ENCODE measurements at regions not wholly inside any gene's neighbourhood (a gene's known extent, or its start where the extent isn't known, plus 50 kb on each side); places are given as distances from the start of the nearest gene placed in this dataset.

- TF ChIP-seq, protein P1, sequence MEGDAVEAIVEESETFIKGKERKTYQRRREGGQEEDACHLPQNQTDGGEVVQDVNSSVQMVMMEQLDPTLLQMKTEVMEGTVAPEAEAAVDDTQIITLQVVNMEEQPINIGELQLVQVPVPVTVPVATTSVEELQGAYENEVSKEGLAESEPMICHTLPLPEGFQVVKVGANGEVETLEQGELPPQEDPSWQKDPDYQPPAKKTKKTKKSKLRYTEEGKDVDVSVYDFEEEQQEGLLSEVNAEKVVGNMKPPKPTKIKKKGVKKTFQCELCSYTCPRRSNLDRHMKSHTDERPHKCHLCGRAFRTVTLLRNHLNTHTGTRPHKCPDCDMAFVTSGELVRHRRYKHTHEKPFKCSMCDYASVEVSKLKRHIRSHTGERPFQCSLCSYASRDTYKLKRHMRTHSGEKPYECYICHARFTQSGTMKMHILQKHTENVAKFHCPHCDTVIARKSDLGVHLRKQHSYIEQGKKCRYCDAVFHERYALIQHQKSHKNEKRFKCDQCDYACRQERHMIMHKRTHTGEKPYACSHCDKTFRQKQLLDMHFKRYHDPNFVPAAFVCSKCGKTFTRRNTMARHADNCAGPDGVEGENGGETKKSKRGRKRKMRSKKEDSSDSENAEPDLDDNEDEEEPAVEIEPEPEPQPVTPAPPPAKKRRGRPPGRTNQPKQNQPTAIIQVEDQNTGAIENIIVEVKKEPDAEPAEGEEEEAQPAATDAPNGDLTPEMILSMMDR (IDR thresholded peaks at IDR 0.05) = no peak
These were observed 204.4 kb upstream of the SERP2 start for GRCh38 chr13:44169018-44169911.

- TF ChIP-seq, protein P1 (IDR thresholded peaks at IDR 0.05) = no peak
These were observed 202.9 kb upstream of the SERP2 start for GRCh38 chr13:44170731-44171130.

DNA sequence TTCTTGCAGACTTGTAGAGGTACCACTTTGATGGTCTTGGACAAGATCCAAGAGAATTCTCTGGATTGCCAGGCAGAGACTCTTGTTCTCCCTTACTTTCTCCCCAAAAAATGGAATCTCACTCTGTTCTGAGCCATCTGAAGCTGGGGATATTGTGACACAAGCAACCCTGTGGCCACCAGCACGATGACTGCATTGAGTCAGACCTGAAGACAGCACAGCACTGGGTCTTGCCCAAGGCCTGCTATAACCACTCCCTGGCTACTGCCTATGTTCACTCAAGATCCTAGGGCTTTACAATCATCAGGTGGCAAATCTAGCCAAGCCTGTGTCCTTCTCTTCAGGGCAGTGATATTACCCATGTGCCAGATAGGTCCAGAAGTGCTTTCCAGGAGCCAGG is 202.5 kb upstream of the SERP2 start:
- TF ChIP-seq, protein P1 (IDR thresholded peaks at IDR 0.05) = no peak

DNA sequence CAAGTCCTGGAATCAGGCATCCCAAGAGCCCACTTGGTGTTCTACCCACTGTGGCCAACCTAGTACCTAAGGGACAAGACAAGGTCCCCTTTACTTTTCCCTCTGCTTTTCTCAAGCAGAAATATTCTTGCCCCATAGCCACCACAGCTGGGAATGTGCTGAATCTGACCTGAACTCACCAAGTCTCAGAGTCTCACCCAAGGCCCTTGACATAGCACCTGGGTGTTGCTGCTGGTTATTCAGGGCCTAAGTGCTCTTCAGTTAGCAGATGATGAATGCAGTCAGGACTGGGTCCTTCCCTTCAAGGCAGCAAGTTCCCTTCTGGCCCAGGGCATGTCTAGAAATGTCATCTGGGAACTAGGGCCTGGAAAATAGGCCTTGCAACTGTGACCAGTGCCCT is 201.8 kb upstream of the SERP2 start:
- TF ChIP-seq, protein P1 (IDR thresholded peaks at IDR 0.05) = no peak

GRCh38 chr13:44172281-44172810 is 201.3 kb upstream of the SERP2 start:
- TF ChIP-seq, protein P1 (IDR thresholded peaks at IDR 0.05) = no peak

DNA sequence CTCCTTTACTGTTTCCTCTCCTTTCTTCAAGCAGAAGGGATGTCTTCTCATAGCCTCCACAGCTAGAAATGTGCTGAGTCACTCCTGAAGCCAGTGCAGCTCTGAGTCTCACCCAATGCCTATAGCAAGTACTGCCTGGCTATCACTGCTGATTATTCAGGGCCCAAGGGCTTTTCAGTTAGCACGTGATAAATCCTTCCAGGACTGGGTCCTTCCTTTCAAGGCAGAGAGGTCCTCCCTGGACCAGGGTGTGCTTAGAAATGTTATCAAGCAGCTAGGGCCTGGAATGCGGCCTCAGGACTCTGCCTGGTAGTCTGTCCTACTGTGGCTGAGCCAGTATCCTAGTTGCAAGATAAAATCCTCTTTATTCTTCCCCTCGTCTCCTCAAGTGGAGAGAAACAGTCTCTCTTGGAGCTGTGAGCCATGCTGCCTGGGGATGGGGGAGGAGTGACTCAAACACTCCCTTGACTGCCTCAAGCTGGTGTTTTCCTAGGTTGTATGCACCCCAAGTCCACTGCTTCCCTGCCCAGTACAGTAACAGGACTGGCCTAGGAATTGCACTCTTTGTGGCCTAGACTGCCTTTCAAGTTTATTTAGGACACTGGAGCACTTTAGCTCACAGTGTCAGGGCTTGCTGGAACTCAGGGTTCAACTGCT is 198.7 kb upstream of the SERP2 start:
- TF ChIP-seq, protein P1 (IDR thresholded peaks at IDR 0.05) = no peak

DNA sequence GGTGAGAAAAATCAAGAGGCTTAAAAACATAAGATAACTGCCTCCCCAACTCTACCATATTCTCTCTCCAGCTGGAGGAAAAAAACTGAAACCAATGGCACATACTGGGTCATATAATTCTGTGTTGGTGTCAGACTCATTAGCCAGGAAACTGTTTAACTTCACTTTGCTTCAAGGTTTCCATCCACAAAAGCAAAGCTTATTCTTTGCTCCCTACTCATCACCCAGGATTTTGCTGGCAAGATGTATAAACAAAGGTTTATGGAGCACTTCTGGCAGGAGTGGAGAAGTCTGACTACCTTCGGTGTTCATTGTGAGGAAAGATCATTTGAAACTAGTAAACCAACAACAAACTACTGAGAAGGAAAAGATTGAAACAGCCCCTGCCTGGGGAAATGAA is 197.5 kb upstream of the SERP2 start:
- TF ChIP-seq, protein P1 (IDR thresholded peaks at IDR 0.05) = no peak

All from LNCAP (cell line).